Endodermal cell (in vitro differentiated cells): ENCODE measurements at regions not wholly inside any gene's neighbourhood (a gene's known extent, or its start where the extent isn't known, plus 50 kb on each side); places are given as distances from the start of the nearest gene placed in this dataset.

Experiments used
- DNase-seq: peaks from one replicate; pipeline ENCODE4 v3.0.0-alpha.2; 2017
- H3K27ac ChIP-seq: 2 replicates; pipeline ENCODE4 v1.5.1; 2013; ENCODE audit warnings: mild to moderate bottlenecking, low read depth, low read length, moderate library complexity
- H3K27me3 ChIP-seq: 2 replicates; pipeline ENCODE4 v1.6.1; 2013; ENCODE audit warnings: mild to moderate bottlenecking, low read length, moderate library complexity; ENCODE audit not compliant: insufficient read depth, control insufficient read depth, poor library complexity, severe bottlenecking
- H3K36me3 ChIP-seq: 2 replicates; pipeline ENCODE4 v1.7.0; 2013; ENCODE audit warnings: mild to moderate bottlenecking, low read length, moderate library complexity; ENCODE audit not compliant: control insufficient read depth, insufficient read depth
- H3K4me1 ChIP-seq: one replicate; pipeline ENCODE4 v1.7.0; 2013; ENCODE audit warnings: low read length; ENCODE audit not compliant: control insufficient read depth, insufficient read depth
- H3K4me3 ChIP-seq: 2 replicates; pipeline ENCODE4 v1.5.1; 2013; ENCODE audit warnings: mild to moderate bottlenecking, low read length, moderate library complexity
- H3K9ac ChIP-seq: 2 replicates; pipeline ENCODE4 v1.6.1; 2013; ENCODE audit warnings: mild to moderate bottlenecking, low read length, moderate library complexity; ENCODE audit not compliant: poor library complexity, severe bottlenecking; ENCODE audit errors: extremely low read depth
- H3K9me3 ChIP-seq: 2 replicates; pipeline ENCODE4 v1.6.1; 2013; ENCODE audit warnings: mild to moderate bottlenecking, low read length, moderate library complexity; ENCODE audit not compliant: control insufficient read depth
- H3K27ac Mint-ChIP-seq: 2 replicates; pipeline ENCODE4 v1.8.0; 2020; ENCODE audit warnings: mixed read lengths
- H3K27me3 Mint-ChIP-seq: 2 replicates; pipeline ENCODE4 v1.8.0; 2021; ENCODE audit warnings: mild to moderate bottlenecking, mixed read lengths; ENCODE audit not compliant: insufficient read depth
- H3K36me3 Mint-ChIP-seq: 2 replicates; pipeline ENCODE4 v1.8.0; 2020; ENCODE audit warnings: low read depth, mixed read lengths
- H3K4me1 Mint-ChIP-seq: 2 replicates; pipeline ENCODE4 v1.8.0; 2020; ENCODE audit warnings: mixed read lengths
- H3K4me3 Mint-ChIP-seq: 2 replicates; pipeline ENCODE4 v1.8.0; 2020; ENCODE audit warnings: mild to moderate bottlenecking, moderate library complexity, mixed read lengths
- H3K9me3 Mint-ChIP-seq: 2 replicates; pipeline ENCODE4 v1.8.0; 2020; ENCODE audit warnings: mild to moderate bottlenecking, mixed read lengths
- CTCF ChIP-seq: fragments of 200-600 bp; sonication (generic); conservative IDR thresholded peaks from 2 replicates; pipeline ENCODE4 v1.5.0; 2021; ENCODE audit warnings: antibody characterized with exemption, mild to moderate bottlenecking
- WGBS, 2 experiments: methylation state at CpG; one replicate each; pipeline versions ENCODE4 v1.1.5 to v1.1.7; 2013; ENCODE audit warnings: missing lambda C conversion rate in 2 of 2, mixed read lengths in 1 of 2; ENCODE audit not compliant: insufficient coverage in 1 of 2, insufficient read length in 1 of 2; 5-methylcytosine and 5-hydroxymethylcytosine counted together

DNA sequence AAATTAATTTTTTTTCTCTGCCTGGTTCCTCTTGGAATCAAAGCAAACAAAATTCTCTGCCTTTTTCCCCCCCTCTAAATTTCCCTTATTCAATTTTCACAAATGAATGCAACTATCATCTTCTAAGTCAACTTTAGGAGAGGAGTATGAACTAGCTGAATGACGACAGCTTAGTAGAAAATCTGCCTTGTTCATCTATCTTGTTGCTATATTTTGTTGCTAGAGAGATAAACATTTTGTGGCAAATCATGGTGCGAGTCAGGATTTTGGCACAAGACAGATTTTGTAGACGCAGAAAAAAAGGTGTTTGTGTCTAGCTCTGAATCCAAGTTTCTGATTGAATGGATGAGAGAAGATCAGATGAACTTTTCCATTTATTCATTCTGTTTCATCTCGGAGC, 81.0 kb upstream of the FZD8 start:
- H3K27me3 ChIP-seq, result peaks cover 8% of the 10 kb centered on the region
- no peaks in the 10 kb centered on the region for H3K9me3 Mint-ChIP-seq
- H3K9me3 ChIP-seq, result no peaks in the 10 kb centered on the region
- 82 to 95% methylated on average over 1 to 4 of the region's 4 CpGs for WGBS, 2 experiments
- H3K27ac ChIP-seq, result no peak overlapping the region
- H3K36me3 ChIP-seq, result no peaks in the 10 kb centered on the region
- H3K4me3 ChIP-seq, result no peak overlapping the region
- no peak for TF ChIP-seq CTCF
- H3K36me3 Mint-ChIP-seq, result no peaks in the 10 kb centered on the region
- H3K27ac Mint-ChIP-seq, result no peak overlapping the region
- H3K4me1 Mint-ChIP-seq, result peaks cover 6% of the 10 kb centered on the region
- peaks cover 10% of the 10 kb centered on the region for H3K27me3 Mint-ChIP-seq
- H3K9ac ChIP-seq, result no peak overlapping the region
- no peak for DNase-seq
- peaks cover 4% of the 10 kb centered on the region for H3K4me1 ChIP-seq
- H3K4me3 Mint-ChIP-seq, result no peak overlapping the region

- no peak for TF ChIP-seq CTCF
These were observed 80.5 kb upstream of the FZD8 start for GRCh38 chr10:35722636-35723035.

GRCh38 chr10:35722226-35722625, 80.1 kb upstream of the FZD8 start:
- H3K4me3 ChIP-seq, result no peak overlapping the region
- WGBS, 2 experiments, result 87 to 100% methylated on average over 1 to 5 of the region's 5 CpGs
- H3K27me3 ChIP-seq, result peaks cover 8% of the 10 kb centered on the region
- DNase-seq, result no peak
- no peak for TF ChIP-seq CTCF
- Mint-ChIP-seq H3K27me3 (peaks cover 10% of the 10 kb centered on the region), H3K9me3 (no peaks in the 10 kb centered on the region), H3K4me1 (peaks cover 6% of the 10 kb centered on the region), H3K27ac (no peak overlapping the region), H3K36me3 (no peaks in the 10 kb centered on the region), H3K4me3 (no peak overlapping the region)
- peaks cover 4% of the 10 kb centered on the region for H3K4me1 ChIP-seq
- H3K9ac ChIP-seq, result no peak overlapping the region
- no peaks in the 10 kb centered on the region for H3K36me3 ChIP-seq
- no peaks in the 10 kb centered on the region for H3K9me3 ChIP-seq
- no peak overlapping the region for H3K27ac ChIP-seq

More at GRCh38 chr10:35722636-35723035, 80.5 kb upstream of the FZD8 start:
- Mint-ChIP-seq H3K36me3 (no peaks in the 10 kb centered on the region), H3K27ac (no peak overlapping the region), H3K9me3 (no peaks in the 10 kb centered on the region), H3K27me3 (peaks cover 10% of the 10 kb centered on the region), H3K4me3 (no peak overlapping the region), H3K4me1 (peaks cover 6% of the 10 kb centered on the region)
- H3K27me3 ChIP-seq, result peaks cover 8% of the 10 kb centered on the region
- H3K9ac ChIP-seq, result no peak overlapping the region
- no peak for DNase-seq
- peaks cover 4% of the 10 kb centered on the region for H3K4me1 ChIP-seq
- H3K4me3 ChIP-seq, result no peak overlapping the region
- no peaks in the 10 kb centered on the region for H3K9me3 ChIP-seq
- 62% methylated on average over 4 of the region's 4 CpGs; no CpG with 5 or more reads in 1 of the 2 experiments for WGBS, 2 experiments
- no peaks in the 10 kb centered on the region for H3K36me3 ChIP-seq
- H3K27ac ChIP-seq, result no peak overlapping the region
